ENCODE measurements at regions not wholly inside any gene's neighbourhood (a gene's known extent, or its start where the extent isn't known, plus 50 kb on each side); places are given as distances from the start of the nearest gene placed in this dataset.

GRCh38 chr18:40769786-40770185, 1185.2 kb upstream of the PIK3C3 start:
- TF ChIP-seq CTCF (IDR thresholded peaks at IDR 0.05): no peak
- TF ChIP-seq EP300 (IDR thresholded peaks at IDR 0.05): no peak
- TF ChIP-seq POLR2A (IDR thresholded peaks at IDR 0.05): no peak
- no peak for TF ChIP-seq POLR2AphosphoS5 (IDR thresholded peaks at IDR 0.05)
